Effector memory CD8-positive, alpha-beta T cell (primary cell): ENCODE measurements at regions not wholly inside any gene's neighbourhood (a gene's known extent, or its start where the extent isn't known, plus 50 kb on each side); places are given as distances from the start of the nearest gene placed in this dataset.

Source experiments
- ATAC-seq: fragments of 150-1000 bp; cut with Tn5 transposase; replicated peaks from 2 replicates; pipeline ENCODE4 v1.10.0; 2021; ENCODE audit warnings: mild to moderate bottlenecking, moderate library complexity
- DNase-seq, 3 experiments: peaks; one replicate each; pipeline ENCODE4 v3.0.0; 2021
- H3K27ac Mint-ChIP-seq, 2 donors: one replicate each; pipeline ENCODE4 v1.8.0; 2022; ENCODE audit warnings: mild to moderate bottlenecking in 2 of 2, mixed read lengths in 2 of 2, moderate library complexity in 2 of 2
- H3K27me3 Mint-ChIP-seq, 2 donors: one replicate each; pipeline ENCODE4 v1.8.0; 2022; ENCODE audit warnings: mixed read lengths in 2 of 2
- H3K36me3 Mint-ChIP-seq: one replicate; pipeline ENCODE4 v1.8.0; 2022; ENCODE audit warnings: mild to moderate bottlenecking, moderate library complexity, mixed read lengths; ENCODE audit not compliant: insufficient read depth
- H3K4me1 Mint-ChIP-seq, 2 donors: one replicate each; pipeline ENCODE4 v1.8.0; 2022; ENCODE audit warnings: low read depth in 2 of 2, mixed read lengths in 2 of 2
- H3K4me3 Mint-ChIP-seq, 2 donors: one replicate each; pipeline ENCODE4 v1.8.0; 2022; ENCODE audit warnings: mild to moderate bottlenecking in 2 of 2, mixed read lengths in 2 of 2, moderate library complexity in 2 of 2
- H3K9me3 Mint-ChIP-seq, 2 donors: one replicate each; pipeline ENCODE4 v1.8.0; 2022; ENCODE audit warnings: mixed read lengths in 2 of 2

DNA sequence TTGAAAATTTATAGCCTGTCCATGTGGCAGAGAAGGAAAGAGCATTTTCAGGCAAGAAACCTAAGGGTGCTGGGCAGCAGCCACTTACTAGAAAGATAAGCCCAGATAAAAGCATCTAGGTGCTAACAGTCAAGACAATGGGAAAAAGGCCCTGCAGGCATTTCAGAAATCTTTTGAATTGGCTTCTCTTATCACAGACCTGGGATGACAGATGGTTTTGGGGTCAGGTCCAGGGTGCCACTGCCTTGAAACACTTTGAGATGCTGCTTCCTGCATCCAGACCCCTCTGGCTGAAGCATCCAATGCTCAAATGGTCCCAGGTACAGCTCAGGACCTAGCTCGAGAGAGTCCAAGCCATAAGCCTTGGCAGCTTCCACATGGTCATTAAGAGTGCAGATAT lies 466.5 kb downstream of the FSCB start:
- H3K4me3 Mint-ChIP-seq, result no peak overlapping the region
- H3K9me3 Mint-ChIP-seq, result peaks cover 10 to 16% of the 10 kb centered on the region in 2 donors

DNA sequence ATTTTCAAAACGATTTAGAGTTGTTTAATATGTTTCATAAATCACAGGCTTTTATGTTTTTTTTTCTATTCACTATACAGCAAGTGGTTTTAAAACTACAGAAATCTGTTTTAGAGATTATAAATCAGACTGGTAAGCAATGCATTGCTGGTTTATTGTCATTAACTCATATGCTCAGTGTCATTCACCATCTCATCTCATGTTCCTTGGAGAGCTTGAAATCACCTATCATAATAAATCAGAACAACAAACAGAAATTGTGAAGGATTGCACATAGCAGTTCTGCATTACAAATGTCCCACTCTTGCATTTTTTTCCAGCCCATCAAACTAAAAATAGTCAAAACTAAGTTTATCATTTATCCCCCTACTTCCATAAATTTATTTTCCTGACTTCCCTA lies 470.8 kb downstream of the FSCB start:
- no peak for DNase-seq
- no peak overlapping the region for H3K4me3 Mint-ChIP-seq
- H3K4me1 Mint-ChIP-seq, result no peaks in the 10 kb centered on the region
- H3K36me3 Mint-ChIP-seq, result no peaks in the 10 kb centered on the region
- no peaks in the 10 kb centered on the region for H3K27me3 Mint-ChIP-seq
- peaks cover 12 to 16% of the 10 kb centered on the region in 2 donors for H3K9me3 Mint-ChIP-seq
- H3K27ac Mint-ChIP-seq, result no peak overlapping the region
- ATAC-seq, result no peak

More for the DNA sequence above, 466.5 kb downstream of the FSCB start:
- ATAC-seq (no peak), DNase-seq (no peak)
- H3K36me3 Mint-ChIP-seq, result no peaks in the 10 kb centered on the region
- no peaks in the 10 kb centered on the region for H3K4me1 Mint-ChIP-seq
- no peaks in the 10 kb centered on the region for H3K27me3 Mint-ChIP-seq
- H3K27ac Mint-ChIP-seq, result no peak overlapping the region

DNA sequence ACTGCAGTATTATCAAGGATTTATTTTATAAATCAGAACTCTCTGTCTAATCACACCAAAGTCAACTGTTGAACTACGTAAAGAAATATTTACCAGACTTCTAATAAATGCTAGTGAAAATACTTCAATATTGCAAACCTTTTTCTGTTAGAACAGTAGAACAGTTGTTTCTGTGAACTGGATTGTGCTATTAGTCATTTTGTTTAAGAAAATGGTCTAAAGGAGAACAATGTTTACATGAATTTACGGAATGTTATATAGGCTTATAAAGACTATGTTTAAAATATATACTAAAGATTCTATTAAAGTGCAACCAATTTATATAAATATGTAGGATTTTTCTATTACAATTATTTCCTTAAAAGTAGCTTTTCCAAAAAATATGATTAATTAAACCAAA lies 471.4 kb downstream of the FSCB start:
- DNase-seq (no peak), ATAC-seq (no peak)
- Mint-ChIP-seq H3K4me1 (no peaks in the 10 kb centered on the region), H3K36me3 (no peaks in the 10 kb centered on the region), H3K27ac (no peak overlapping the region), H3K27me3 (no peaks in the 10 kb centered on the region), H3K9me3 (peaks cover 12 to 16% of the 10 kb centered on the region in 2 donors), H3K4me3 (no peak overlapping the region)

DNA sequence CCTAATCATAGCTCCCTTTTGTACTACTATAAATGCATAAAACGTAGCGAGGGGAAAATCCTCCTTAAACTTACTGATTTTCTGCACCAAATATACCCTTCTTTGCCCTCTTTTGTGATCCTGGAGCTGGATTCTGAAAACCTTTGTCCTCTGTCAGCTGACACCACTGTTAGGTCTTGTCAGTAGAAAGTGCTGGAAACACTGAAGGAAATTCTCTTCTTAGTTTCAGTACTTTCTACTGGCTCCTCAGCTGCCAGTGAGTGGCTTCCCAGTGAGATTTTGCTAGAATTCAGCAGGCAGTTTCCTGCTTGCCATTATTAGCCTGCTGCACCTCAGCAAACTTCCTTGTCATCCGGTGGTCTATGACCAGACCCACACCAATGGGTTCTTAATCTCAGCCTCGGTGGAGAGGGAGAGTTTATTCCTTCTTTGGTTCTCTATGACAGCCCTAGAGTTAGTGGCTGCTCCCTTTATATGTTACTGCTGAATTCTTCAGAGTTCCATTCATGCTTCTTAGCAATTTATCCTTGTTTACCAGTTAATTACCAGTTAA lies 476.2 kb downstream of the FSCB start:
- no peak overlapping the region for H3K27ac Mint-ChIP-seq
- no peaks in the 10 kb centered on the region for H3K4me1 Mint-ChIP-seq
- peaks cover 0 to 3% of the 10 kb centered on the region in 2 donors for H3K9me3 Mint-ChIP-seq
- H3K27me3 Mint-ChIP-seq, result no peaks in the 10 kb centered on the region
- no peak for DNase-seq
- H3K36me3 Mint-ChIP-seq, result no peaks in the 10 kb centered on the region
- no peak overlapping the region for H3K4me3 Mint-ChIP-seq
- no peak for ATAC-seq

DNA sequence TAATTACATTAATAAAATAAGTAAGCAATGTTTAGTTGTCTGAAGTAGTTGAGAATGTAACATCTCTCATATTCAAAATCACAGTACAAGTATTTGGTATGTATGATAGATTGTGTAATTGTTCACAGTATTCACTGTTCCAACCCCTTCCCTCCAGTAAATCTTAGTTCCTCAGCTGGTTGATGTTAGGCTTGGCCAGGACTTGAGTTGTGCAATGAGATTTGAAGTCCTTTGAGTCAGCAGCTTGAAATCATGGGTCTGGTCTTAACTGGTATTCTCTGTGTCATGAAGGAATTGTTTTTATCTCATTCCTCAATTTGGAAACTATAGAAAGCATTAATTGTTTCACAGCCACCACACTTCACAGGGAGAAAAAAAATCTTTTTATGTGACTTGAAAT lies 477.1 kb downstream of the FSCB start:
- Mint-ChIP-seq H3K36me3 (no peaks in the 10 kb centered on the region), H3K4me1 (no peaks in the 10 kb centered on the region), H3K27me3 (no peaks in the 10 kb centered on the region), H3K27ac (no peak overlapping the region), H3K4me3 (no peak overlapping the region), H3K9me3 (peaks cover 0 to 3% of the 10 kb centered on the region in 2 donors)
- DNase-seq (no peak), ATAC-seq (no peak)

DNA sequence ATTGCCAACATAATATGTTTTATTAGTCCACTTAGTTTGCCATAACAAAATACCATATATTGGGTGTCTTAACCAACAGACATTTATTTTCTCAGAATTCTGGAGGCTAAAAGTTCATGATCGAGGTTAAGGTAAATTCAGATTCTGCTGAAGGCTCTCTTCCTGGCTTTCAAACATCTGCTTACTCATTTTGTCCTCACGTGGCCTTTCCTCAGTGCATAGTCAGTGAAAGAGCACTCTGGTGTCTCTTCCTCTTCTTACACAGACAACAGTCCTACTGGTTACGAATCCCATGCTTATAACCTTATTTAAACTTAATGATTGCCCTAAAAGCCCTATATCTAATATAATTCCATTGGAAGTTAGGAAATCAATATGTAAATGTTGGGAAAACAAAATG lies 479.7 kb downstream of the FSCB start:
- DNase-seq (no peak), ATAC-seq (no peak)
- H3K27ac Mint-ChIP-seq, result no peak overlapping the region
- H3K4me1 Mint-ChIP-seq, result no peaks in the 10 kb centered on the region
- H3K9me3 Mint-ChIP-seq, result peaks cover 4 to 11% of the 10 kb centered on the region in 2 donors
- H3K27me3 Mint-ChIP-seq, result no peaks in the 10 kb centered on the region
- H3K36me3 Mint-ChIP-seq, result no peaks in the 10 kb centered on the region
- no peak overlapping the region for H3K4me3 Mint-ChIP-seq

DNA sequence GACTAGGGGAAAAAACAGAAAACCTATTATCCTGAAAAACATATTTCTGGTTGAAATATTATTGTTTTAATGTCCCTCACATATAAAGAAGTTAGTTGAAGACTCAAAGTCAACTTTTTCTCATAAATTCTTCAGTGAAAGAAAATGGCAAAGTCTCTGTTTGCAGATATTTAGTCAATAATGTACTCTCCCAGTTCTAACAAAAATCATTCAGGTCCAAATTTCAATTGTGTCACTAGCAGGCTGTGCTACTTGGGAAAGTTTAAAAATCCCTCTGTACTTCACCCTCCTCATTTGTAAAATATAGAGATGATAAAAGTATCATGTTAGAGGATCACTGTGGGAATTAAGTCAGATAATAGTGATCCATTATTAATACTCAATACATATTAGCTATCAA lies 496.5 kb downstream of the FSCB start:
- no peaks in the 10 kb centered on the region for H3K4me1 Mint-ChIP-seq
- H3K9me3 Mint-ChIP-seq, result peaks cover 5 to 14% of the 10 kb centered on the region in 2 donors
- no peaks in the 10 kb centered on the region for H3K36me3 Mint-ChIP-seq
- no peaks in the 10 kb centered on the region for H3K27me3 Mint-ChIP-seq
- no peak overlapping the region for H3K4me3 Mint-ChIP-seq
- ATAC-seq (no peak), DNase-seq (no peak)
- H3K27ac Mint-ChIP-seq, result no peak overlapping the region

DNA sequence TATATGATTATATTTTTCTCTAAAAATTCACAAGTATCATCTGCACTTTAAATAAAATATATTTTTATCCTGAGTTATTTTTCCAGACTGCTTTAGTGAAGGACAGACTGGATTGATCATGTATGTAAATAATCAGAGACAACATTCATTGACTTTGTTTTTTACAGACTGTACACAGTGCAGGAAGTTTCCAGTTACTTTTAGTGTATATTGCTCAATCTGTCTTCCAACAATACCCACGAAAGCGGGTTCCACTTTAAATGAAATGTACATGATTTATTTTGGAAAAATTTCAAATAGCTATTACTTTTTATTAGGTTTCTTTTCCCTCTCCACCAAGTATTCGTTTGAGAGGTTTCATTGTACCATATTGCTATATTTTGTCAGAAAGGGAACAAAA lies 497.0 kb downstream of the FSCB start:
- DNase-seq (no peak), ATAC-seq (no peak)
- no peak overlapping the region for H3K4me3 Mint-ChIP-seq
- H3K9me3 Mint-ChIP-seq, result peaks cover 3 to 12% of the 10 kb centered on the region in 2 donors
- no peaks in the 10 kb centered on the region for H3K36me3 Mint-ChIP-seq
- H3K27ac Mint-ChIP-seq, result no peak overlapping the region
- H3K27me3 Mint-ChIP-seq, result no peaks in the 10 kb centered on the region
- H3K4me1 Mint-ChIP-seq, result no peaks in the 10 kb centered on the region

DNA sequence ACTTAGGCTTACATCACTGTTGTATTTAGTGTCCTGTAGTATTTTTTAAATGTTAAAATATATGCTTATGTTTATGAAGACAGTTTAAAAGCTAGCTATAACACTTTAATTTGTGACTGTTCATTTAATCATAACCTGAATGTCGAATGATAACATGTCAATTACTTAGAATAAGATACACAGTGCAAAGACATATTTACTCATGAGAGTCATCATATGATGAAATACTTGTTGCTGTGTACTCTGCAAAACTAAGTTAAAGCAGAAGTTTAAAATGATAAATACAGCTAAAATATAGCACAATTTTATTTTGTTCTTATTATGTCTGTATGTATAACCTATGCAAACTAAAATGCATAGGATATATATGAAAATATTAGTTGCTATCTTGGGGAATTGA lies 497.4 kb downstream of the FSCB start:
- Mint-ChIP-seq H3K36me3 (peaks cover 2% of the 10 kb centered on the region), H3K27me3 (no peaks in the 10 kb centered on the region), H3K9me3 (peaks cover 4 to 17% of the 10 kb centered on the region in 2 donors), H3K4me1 (no peaks in the 10 kb centered on the region), H3K4me3 (no peak overlapping the region), H3K27ac (no peak overlapping the region)
- no peak for DNase-seq
- ATAC-seq, result no peak

DNA sequence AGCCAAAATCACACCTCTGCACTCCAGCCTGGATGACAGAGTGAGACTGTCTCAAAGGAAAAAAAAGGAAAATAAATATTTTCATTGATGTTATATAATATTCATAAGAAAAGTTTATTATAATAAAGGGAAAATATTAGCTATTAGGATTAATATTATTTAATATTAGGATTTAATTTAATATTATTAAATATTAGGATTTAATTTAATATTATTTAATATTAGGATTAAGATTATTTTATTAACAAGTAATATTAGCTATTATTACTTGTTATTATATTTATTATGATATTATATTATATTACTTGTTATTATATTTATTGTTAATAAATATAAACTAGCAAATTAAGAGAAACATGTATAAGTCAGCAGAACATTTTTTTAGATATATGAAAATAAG lies 518.1 kb downstream of the FSCB start:
- Mint-ChIP-seq H3K9me3 (peaks cover 6 to 7% of the 10 kb centered on the region in 2 donors), H3K27ac (no peak overlapping the region), H3K4me3 (no peak overlapping the region), H3K27me3 (no peaks in the 10 kb centered on the region), H3K4me1 (no peaks in the 10 kb centered on the region), H3K36me3 (no peaks in the 10 kb centered on the region)
- DNase-seq (no peak), ATAC-seq (no peak)

DNA sequence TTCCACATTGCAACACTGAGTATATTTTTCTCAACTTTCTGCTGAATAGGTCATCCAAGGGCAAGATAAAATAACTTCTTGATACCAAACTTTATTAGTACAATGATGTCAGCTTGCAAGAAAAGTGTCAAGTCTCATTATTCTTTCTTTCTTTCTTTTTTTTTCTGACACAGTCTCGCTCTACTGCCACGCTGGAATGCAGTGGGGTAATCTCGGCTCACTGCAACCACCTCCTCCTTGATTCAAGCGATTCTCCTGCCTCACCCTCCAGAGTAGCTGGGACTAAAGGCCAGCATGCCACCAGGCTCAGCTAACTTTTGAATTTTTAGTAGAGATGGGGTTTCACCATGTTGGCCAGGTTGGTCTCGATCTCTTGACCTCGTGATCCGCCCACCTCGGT lies 523.4 kb downstream of the FSCB start:
- Mint-ChIP-seq H3K27ac (no peak overlapping the region), H3K9me3 (peaks cover 2 to 8% of the 10 kb centered on the region in 2 donors), H3K27me3 (no peaks in the 10 kb centered on the region), H3K4me1 (no peaks in the 10 kb centered on the region), H3K36me3 (peaks cover 2% of the 10 kb centered on the region), H3K4me3 (no peak overlapping the region)
- ATAC-seq (no peak), DNase-seq (no peak)

DNA sequence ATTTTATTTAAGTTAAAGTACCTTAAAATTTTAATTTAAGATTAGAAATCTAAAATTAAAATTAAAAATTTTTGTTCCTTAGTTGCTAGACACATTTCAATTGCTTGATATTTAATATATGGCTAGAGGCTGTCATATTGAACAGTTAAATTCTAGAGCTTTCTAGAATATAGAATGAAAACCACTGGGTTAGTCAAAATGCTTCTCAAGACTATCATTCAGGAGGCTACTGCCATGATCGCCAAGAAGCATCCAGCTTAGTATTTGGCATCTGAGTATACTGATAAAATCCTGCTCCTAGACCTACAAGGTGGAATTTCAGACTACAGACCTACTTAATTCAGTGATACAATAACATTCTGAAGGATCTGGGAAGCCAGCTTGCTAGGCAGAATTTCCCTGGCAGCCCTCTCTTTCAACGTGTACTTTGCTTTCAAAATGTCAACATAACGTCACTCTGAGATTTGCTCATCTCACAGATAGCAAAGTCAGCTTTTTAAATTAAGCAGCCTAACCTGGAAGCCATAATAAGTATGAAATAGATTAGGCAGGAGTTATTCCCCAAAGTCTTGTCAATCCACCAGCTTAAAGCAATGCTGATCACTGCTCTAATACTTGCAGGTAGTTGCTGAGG lies 525.8 kb downstream of the FSCB start:
- Mint-ChIP-seq H3K4me3 (no peak overlapping the region), H3K27me3 (no peaks in the 10 kb centered on the region), H3K9me3 (peaks cover 2 to 12% of the 10 kb centered on the region in 2 donors), H3K36me3 (peaks cover 2% of the 10 kb centered on the region), H3K27ac (no peak overlapping the region), H3K4me1 (no peaks in the 10 kb centered on the region)
- DNase-seq (no peak), ATAC-seq (no peak)

DNA sequence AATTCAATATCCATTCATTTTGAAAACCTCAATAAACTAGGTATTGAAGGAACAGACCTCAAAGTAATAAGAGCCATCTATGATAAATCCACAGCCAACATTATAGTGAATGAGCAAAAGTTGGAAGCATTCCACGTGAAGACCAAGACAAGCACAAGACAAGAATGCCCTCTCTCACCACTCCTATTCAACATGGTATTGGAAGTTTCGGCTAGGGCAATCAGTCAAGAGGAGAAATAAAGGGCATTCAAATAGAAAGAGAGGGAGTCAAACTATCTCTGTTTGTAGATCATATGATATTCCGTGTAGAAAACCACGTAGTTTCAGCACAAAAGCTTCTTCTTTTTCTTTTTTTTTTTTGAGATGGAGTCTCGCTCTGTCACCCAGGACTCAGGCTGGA lies 550.3 kb downstream of the FSCB start:
- no peak overlapping the region for H3K27ac Mint-ChIP-seq
- DNase-seq (no peak), ATAC-seq (no peak)
- H3K9me3 Mint-ChIP-seq, result peaks cover 3 to 18% of the 10 kb centered on the region in 2 donors
- H3K36me3 Mint-ChIP-seq, result no peaks in the 10 kb centered on the region
- no peaks in the 10 kb centered on the region for H3K4me1 Mint-ChIP-seq
- H3K4me3 Mint-ChIP-seq, result no peak overlapping the region
- no peaks in the 10 kb centered on the region for H3K27me3 Mint-ChIP-seq

DNA sequence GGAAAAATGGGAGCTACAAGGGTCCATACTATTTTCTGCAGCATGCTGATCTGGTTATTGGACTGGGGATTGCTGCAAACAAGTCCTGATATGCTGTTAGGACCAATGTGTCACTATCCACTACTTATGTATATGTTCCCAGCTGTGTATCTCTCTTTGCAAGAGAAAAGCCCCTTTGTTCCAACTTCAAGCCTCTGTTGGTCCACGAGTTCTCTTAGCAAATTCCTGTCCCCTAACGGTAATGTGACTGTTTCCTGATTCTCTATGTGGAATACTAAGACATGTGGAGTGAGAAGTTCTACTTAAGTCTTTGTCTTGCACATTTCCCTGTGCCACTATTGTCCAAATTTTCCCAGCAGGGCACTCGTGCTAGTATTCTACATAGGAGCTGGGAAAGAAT lies 557.7 kb downstream of the FSCB start:
- Mint-ChIP-seq H3K9me3 (peaks cover 0 to 7% of the 10 kb centered on the region in 2 donors), H3K36me3 (no peaks in the 10 kb centered on the region), H3K4me3 (no peak overlapping the region), H3K27ac (no peak overlapping the region), H3K4me1 (no peaks in the 10 kb centered on the region), H3K27me3 (no peaks in the 10 kb centered on the region)
- DNase-seq (no peak), ATAC-seq (no peak)
